Activated CD8-positive, alpha-beta T cell treated with anti-CD3 and anti-CD28 coated beads for 36 hours (primary cell): ENCODE measurements at regions not wholly inside any gene's neighbourhood (a gene's known extent, or its start where the extent isn't known, plus 50 kb on each side); places are given as distances from the start of the nearest gene placed in this dataset.
A peak's percentile ranks its signal among the peaks of the same experiment; 100 is the strongest.

Source experiments
- ATAC-seq: fragments of 200-7000 bp; cut with Tn5 transposase; one replicate; pipeline ENCODE4 v1.10.0; 2021; ENCODE audit warnings: mild to moderate bottlenecking, moderate library complexity
- CTCF ChIA-PET: fragments of 350-600 bp; sonication (Branson Sonifier 250); formaldehyde crosslinking; loops from one replicate; lab custom pipeline; 2021; ENCODE audit warnings: antibody characterized with exemption; lab: Charles Lee
- POLR2A ChIA-PET: fragments of 350-600 bp; sonication (Branson Sonifier 250); formaldehyde crosslinking; loops from one replicate; lab custom pipeline; 2021; ENCODE audit warnings: antibody characterized with exemption; lab: Charles Lee
- DNase-seq: peaks from one replicate; pipeline ENCODE4 v3.0.0-alpha.2; 2020
- H3K27ac Mint-ChIP-seq: one replicate; pipeline ENCODE4 v1.8.0; 2021; ENCODE audit warnings: mild to moderate bottlenecking, mixed read lengths
- H3K27me3 Mint-ChIP-seq: one replicate; pipeline ENCODE4 v1.8.0; 2021; ENCODE audit warnings: mixed read lengths
- H3K36me3 Mint-ChIP-seq: one replicate; pipeline ENCODE4 v1.8.0; 2021; ENCODE audit warnings: low read depth, mixed read lengths
- H3K4me1 Mint-ChIP-seq: one replicate; pipeline ENCODE4 v1.8.0; 2021; ENCODE audit warnings: low read depth, mixed read lengths
- H3K4me3 Mint-ChIP-seq: one replicate; pipeline ENCODE4 v1.8.0; 2021; ENCODE audit warnings: mild to moderate bottlenecking, moderate library complexity, mixed read lengths
- H3K9me3 Mint-ChIP-seq: one replicate; pipeline ENCODE4 v1.8.0; 2021; ENCODE audit warnings: mixed read lengths
- CTCF ChIP-seq: fragments of 200-600 bp; IDR thresholded peaks from one replicate; pipeline ENCODE4 v1.8.0; 2022; ENCODE audit warnings: antibody characterized with exemption, mild to moderate bottlenecking
- intact Hi-C: fragments of 100-400 bp; cut with micrococcal nuclease; formaldehyde crosslinking; loops from one replicate; pipeline ENCODE4 v1.10.0; 2022

GRCh38 chr1:11377954-11378353, 101.0 kb upstream of the DISP3 start:
- Mint-ChIP-seq H3K4me3 (no peak overlapping the region), H3K27me3 (peaks cover 3% of the 10 kb centered on the region), H3K4me1 (peaks cover 14% of the 10 kb centered on the region), H3K9me3 (peaks cover 7% of the 10 kb centered on the region), H3K27ac (no peak overlapping the region), H3K36me3 (no peaks in the 10 kb centered on the region)
- DNase-seq (no peak), ATAC-seq (no peak)
- CTCF ChIA-PET, result interaction anchor here (1.3 kb wide), 1 partner anchor 21 kb away, joined by 3 read pairs; no protein-coding TSS in a partner anchor
- TF ChIP-seq CTCF, result no peak
- intact Hi-C loops, result no loop called here
- POLR2A ChIA-PET, result no interaction called here

GRCh38 chr1:11379851-11380250, 99.1 kb upstream of the DISP3 start:
- no peak for TF ChIP-seq CTCF
- H3K27ac Mint-ChIP-seq, result no peak overlapping the region
- ChIA-PET POLR2A (no interaction called here), CTCF (no interaction called here)
- H3K4me1 Mint-ChIP-seq, result peaks cover 19% of the 10 kb centered on the region
- intact Hi-C loops, result no loop called here
- ATAC-seq (no peak), DNase-seq (no peak)
- H3K4me3 Mint-ChIP-seq, result no peak overlapping the region
- H3K9me3 Mint-ChIP-seq, result peaks cover 5% of the 10 kb centered on the region
- H3K36me3 Mint-ChIP-seq, result no peaks in the 10 kb centered on the region
- H3K27me3 Mint-ChIP-seq, result peaks cover 3% of the 10 kb centered on the region

- ChIA-PET CTCF (no interaction called here), POLR2A (no interaction called here)
- TF ChIP-seq CTCF, result no peak
- intact Hi-C loops, result no loop called here
- no peaks in the 10 kb centered on the region for H3K36me3 Mint-ChIP-seq
- DNase-seq (no peak), ATAC-seq (no peak)
- H3K9me3 Mint-ChIP-seq, result peaks cover 5% of the 10 kb centered on the region
- H3K27ac Mint-ChIP-seq, result no peak overlapping the region
- peaks cover 3% of the 10 kb centered on the region for H3K27me3 Mint-ChIP-seq
- peaks cover 19% of the 10 kb centered on the region for H3K4me1 Mint-ChIP-seq
- no peak overlapping the region for H3K4me3 Mint-ChIP-seq
Measured at GRCh38 chr1:11380500-11380899, 98.5 kb upstream of the DISP3 start.

- CTCF ChIA-PET, result interaction anchor here (0.9 to 1.2 kb wide), 2 partner anchors 266 to 346 kb away, joined by 3 to 4 read pairs; no protein-coding TSS in a partner anchor
- intact Hi-C loops, result loop anchor here (1.0 kb wide), 1 partner anchor 24 kb away; no protein-coding TSS in a partner anchor
- no peak for TF ChIP-seq CTCF
- Mint-ChIP-seq H3K36me3 (no peaks in the 10 kb centered on the region), H3K27me3 (peaks cover 3% of the 10 kb centered on the region), H3K4me3 (no peak overlapping the region), H3K9me3 (peaks cover 5% of the 10 kb centered on the region), H3K4me1 (peaks cover 19% of the 10 kb centered on the region), H3K27ac (peak overlapping the region; percentile 69)
- DNase-seq (peak; percentile 50), ATAC-seq (peak; percentile 50)
- POLR2A ChIA-PET, result interaction anchor here (0.6 to 1.1 kb wide), 2 partner anchors 23 to 155 kb away, joined by 3 to 6 read pairs; no protein-coding TSS in a partner anchor
Measured at GRCh38 chr1:11383553-11384169, 95.3 kb upstream of the DISP3 start.

- CTCF ChIA-PET, result interaction anchor here (0.9 to 1.2 kb wide), 2 partner anchors 266 to 347 kb away, joined by 3 to 4 read pairs; no protein-coding TSS in a partner anchor
- H3K36me3 Mint-ChIP-seq, result no peaks in the 10 kb centered on the region
- peaks cover 3% of the 10 kb centered on the region for H3K27me3 Mint-ChIP-seq
- POLR2A ChIA-PET, result interaction anchor here (1.1 kb wide), 1 partner anchor 23 kb away, joined by 6 read pairs; no protein-coding TSS in a partner anchor
- peak overlapping the region; percentile 69 for H3K27ac Mint-ChIP-seq
- ATAC-seq (peak; percentile 92), DNase-seq (peak; percentile 33)
- H3K4me3 Mint-ChIP-seq, result no peak overlapping the region
- peaks cover 19% of the 10 kb centered on the region for H3K4me1 Mint-ChIP-seq
- intact Hi-C loops, result loop anchor here (1.0 kb wide), 1 partner anchor 23 kb away; no protein-coding TSS in a partner anchor
- peaks cover 5% of the 10 kb centered on the region for H3K9me3 Mint-ChIP-seq
- TF ChIP-seq CTCF, result no peak
Measured at GRCh38 chr1:11384170-11384554, 94.8 kb upstream of the DISP3 start.
